M059J (cell line): ENCODE measurements at regions not wholly inside any gene's neighbourhood (a gene's known extent, or its start where the extent isn't known, plus 50 kb on each side); places are given as distances from the start of the nearest gene placed in this dataset.
"Not testable (repeated sequence)": the region's sequence is repeated elsewhere in the genome, so short reads cannot be mapped to it uniquely, and the experiment has no call there.

ENCODE experiments used
- DNase-seq: peaks from one replicate; pipeline ENCODE4 v3.0.0-alpha.2; 2012; ENCODE audit warnings: low read depth

GRCh38 chr1:25134307-25134706 lies 98.0 kb downstream of the SYF2 start:
- DNase-seq: no peak

DNA sequence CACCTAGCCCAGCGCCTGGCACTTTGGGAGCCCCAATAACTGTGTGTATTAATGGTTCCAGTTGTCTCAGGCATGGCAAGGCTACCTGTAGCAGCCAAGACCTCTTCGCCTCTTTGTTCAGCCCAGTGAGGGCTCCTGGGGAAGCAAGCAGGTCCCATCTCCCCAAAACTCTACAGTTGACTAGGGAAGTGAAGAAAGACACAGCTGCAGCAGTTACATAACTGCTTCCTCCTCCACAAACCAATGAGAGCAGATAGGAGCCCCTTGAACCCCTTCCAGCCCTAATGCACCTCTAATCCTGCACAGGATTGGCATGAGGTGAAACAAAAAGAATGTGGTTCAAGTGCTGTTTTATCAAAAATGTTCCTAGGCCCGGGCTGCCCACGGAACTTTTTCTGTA lies 100.5 kb downstream of the SYF2 start:
- DNase-seq: no peak

- DNase-seq: no peak
Observed at GRCh38 chr1:25130895-25131294, 101.4 kb downstream of the SYF2 start.

- no peak for DNase-seq
Observed at GRCh38 chr1:25129380-25129779, 102.9 kb downstream of the SYF2 start.

GRCh38 chr1:25128121-25128621 lies 104.1 kb downstream of the SYF2 start:
- DNase-seq: no peak

DNA sequence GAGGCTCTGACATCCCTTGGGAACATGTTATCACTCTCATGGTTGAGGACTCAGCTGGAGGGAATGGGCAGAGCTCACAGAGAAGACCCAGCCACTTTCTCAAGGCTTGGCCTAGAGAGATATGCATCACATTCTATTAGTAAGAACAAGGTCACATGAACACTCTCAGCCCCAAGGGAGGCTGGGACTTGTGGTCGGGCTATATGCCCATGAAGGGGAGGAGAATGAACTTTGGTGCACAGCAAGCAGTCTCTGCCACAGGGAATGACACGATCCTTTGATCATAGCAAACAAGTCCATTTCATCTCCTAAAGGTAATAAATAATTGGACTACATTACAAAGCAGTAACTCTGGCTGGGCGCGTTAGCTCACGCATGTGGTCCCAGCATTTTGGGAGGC lies 105.7 kb downstream of the SYF2 start:
- DNase-seq: peak; percentile 34

DNA sequence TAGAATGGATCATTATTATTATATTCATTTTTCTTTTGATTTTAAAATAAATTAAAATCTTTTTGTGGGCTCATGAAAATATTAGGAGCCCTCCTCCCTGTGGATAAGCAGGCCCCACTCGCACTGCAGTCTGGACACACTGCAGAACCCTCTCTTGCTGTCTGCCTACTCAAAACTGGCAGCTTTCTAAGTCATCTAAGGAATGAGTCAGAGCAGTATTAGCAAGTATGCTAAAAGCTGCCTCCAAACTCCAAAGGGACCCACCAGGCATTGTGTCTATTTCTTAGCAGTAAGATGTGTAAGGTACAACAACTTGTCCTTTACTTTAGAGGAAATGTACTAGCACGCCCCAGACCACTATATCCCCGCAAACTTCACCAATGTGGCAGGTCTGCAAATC lies 108.8 kb downstream of the SYF2 start:
- DNase-seq: peak; percentile 33

DNA sequence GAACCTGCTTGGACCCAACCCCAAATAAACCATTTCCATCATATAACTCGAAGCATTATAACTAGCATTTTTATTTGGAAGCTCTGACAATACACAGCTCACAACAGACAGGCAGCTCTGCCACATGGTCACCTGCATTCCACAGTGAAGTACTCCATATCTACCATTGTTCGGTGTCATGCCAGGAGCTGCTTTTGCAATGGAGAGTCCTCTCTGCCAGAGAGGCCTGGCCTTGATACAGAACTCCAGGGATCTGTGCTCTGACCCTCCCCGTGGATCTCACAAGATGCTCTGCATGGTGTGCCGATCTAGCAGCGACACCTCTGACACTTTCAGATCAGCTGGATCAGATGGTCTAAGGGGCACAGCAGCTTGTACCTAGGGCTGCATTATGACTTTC lies 109.6 kb downstream of the SYF2 start:
- DNase-seq: no peak

GRCh38 chr1:25120281-25120680 lies 112.0 kb downstream of the SYF2 start:
- no peak for DNase-seq

- DNase-seq: no peak
Observed at GRCh38 chr1:25118546-25118945, 113.8 kb downstream of the SYF2 start.

GRCh38 chr1:25117233-25117823 lies 115.0 kb downstream of the SYF2 start:
- DNase-seq: no peak

DNA sequence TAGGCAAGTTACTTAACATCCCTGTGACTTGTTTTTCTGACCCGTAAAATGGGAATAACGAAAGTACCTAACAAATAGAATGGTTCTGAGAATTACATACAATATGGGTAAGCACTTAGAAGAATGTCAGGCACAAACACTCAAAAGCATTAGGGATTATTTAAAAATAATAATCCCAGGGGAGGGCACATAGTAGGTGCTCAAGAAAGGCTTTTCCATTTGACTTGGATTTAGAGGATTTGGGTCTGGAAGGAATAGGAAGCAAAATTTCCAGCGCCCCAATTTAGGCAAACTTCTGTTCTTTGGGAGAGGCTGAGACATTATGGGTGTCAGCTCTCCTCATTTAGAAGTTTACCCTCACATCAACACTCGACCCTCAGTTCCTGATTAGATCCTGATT lies 115.5 kb downstream of the SYF2 start:
- no peak for DNase-seq

DNA sequence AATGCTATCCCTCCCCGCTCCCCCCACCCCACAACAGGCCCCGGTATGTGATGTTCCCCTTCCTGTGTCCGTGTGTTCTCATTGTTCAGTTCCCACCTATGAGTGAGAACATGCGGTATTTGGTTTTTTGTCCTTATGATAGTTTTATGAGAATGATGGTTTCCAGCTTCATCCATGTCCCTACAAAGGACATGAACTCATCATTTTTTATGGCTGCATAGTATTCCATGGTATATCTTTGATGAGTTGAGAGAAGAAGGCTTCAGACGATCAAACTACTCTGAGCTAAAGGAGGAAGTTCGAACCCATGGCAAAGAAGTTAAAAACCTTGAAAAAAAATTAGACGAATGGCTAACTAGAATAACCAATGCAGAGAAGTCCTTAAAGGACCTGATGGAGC lies 116.2 kb downstream of the SYF2 start:
- not testable (repeated sequence) for DNase-seq

DNA sequence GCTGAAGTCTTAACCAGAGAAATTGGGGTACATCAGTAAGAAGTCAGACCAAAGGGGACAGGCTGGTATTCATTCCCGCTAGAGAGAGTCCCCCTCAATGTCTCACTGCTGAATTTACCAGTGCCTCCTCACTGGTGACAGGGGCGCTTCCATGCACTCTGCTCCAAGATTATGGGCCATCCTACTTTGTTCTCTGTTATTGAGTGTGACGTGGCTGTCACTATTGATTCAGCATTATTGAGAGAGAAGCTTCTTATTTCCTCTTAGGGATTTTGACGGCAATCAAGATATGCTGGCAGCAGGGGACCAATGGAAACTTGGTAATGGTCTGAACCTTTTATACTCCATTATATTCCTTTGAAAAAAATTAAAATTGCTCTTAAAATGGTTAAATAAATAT lies 118.6 kb downstream of the SYF2 start:
- no peak for DNase-seq

DNA sequence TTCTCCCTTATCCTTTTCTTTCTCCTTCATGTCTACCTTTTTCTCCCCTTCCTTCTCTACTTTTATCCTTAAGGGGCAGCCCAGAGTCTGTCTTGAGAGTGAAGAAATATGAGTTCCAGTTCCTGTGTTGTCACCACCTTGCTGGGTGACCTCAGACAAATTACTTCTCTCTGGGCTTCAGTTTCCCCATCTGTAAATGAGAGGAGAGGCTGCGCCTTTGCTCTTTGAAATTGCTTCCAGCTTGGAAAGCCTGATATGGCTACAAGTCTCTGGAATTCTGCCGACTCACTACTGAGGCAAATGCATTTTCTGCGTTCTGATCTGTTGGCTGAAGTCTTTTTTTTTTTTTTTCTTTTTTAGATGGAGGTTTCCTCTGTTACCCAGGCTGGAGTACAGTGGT lies 119.2 kb downstream of the SYF2 start:
- no peak for DNase-seq

DNA sequence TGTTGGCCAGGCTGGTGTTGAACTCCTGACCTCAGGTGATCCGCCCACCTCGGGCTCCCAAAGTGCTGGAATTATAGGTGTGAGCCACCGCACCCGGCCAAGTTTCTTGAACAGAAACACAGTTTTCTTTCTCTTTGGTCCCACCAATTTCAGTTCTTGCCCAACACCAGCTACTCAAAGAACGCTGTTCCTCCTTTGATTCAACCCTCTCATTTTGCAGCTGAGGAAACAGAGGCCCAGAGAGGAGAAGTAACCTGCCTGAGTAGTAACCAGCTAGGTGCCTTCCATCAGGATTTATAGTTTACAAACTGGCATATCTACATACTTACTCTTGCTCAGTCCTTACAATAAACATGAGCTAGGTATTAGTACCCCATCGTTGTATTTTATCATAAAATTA lies 119.9 kb downstream of the SYF2 start:
- DNase-seq: no peak

DNA sequence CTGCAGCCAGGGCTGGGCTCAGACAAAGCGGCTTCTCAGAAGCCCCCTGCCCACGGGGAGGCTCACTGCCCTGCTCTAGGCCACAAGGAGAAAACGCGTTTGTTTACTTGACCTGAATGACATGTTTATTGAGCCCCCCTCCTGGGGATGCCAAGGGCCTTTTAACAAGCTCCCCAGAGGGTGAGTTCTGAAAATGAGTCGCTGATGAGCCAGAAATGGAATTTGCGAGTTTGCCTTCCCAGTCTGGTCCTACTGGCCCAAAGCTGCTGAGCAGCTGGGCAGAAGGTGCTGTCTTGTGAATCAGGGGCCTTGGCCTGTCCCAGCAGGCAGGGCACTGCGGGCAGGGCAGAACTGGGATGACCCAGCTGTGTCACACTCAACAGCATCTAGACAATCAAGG lies 120.6 kb downstream of the SYF2 start:
- no peak for DNase-seq

- DNase-seq: no peak
Observed at GRCh38 chr1:25110485-25110884, 121.8 kb downstream of the SYF2 start.

GRCh38 chr1:25110036-25110435 lies 122.3 kb downstream of the SYF2 start:
- no peak for DNase-seq

GRCh38 chr1:25109531-25109951 lies 122.8 kb downstream of the SYF2 start:
- no peak for DNase-seq

DNA sequence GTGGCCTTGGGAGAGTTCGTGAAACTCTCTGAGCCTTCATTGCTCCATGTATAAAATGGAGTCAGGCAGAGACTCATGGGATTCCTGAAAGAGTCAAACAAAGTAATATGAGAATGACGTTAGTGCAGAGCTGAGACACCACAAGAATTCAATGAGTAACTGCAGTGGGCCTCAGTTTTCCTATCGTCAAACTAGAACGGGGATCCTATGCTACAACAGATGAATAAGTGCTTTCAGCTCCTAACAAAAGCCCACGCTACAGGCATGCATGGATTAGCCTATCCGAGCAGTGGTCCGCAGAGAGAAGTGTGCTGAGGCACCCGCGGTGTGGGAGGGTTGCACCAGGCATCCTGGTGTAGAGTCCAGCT lies 124.7 kb downstream of the SYF2 start:
- DNase-seq: peak; percentile 59

- no peak for DNase-seq
Observed at GRCh38 chr1:25106976-25107642, 125.2 kb downstream of the SYF2 start.

GRCh38 chr1:25106352-25106751 lies 126.0 kb downstream of the SYF2 start:
- no peak for DNase-seq

DNA sequence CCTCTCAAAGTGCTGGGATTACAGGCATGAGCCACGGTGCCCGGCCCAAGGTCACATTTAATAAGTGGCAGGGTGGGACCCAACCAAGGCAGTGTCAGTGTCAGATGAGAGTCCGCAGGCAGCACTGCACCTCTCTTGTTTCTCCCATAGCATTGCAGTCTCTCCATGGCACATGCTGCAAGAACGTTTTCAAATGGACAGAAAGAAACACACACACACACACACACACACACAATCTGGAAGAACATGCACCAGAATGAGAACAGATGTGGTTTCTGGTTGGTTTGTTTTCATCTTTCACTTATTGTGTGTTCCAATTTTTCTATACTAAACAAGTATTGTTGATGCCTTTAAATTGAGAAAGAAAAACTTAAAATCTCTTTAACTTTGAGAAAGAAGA lies 126.5 kb downstream of the SYF2 start:
- no peak for DNase-seq
